ENCODE measurements at regions not wholly inside any gene's neighbourhood (a gene's known extent, or its start where the extent isn't known, plus 50 kb on each side); places are given as distances from the start of the nearest gene placed in this dataset.
"Not testable (repeated sequence)": the region's sequence is repeated elsewhere in the genome, so short reads cannot be mapped to it uniquely, and the experiment has no call there.

DNA sequence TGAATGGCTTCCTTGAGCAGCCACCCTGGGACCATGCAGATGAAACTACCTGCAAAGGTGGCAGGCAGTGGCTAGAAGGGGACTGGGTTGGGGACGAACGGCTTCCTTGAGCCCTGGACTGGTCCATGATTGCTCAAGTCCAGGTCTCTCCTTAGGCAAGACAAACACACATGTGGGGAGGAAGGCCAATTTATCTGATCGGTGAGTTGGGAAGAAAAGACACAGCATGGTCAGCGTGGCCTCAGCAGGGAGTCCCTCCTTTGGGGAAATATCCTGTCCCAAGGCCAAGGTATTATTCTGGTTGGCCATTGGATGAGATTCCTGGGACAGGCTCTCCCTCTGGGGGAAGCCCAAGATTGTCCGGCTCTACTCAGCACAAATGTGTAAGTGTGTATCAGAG, 116.3 kb upstream of the ERG start:
- no peak for DNase-seq (ENCODE audit: low spot score)

DNA sequence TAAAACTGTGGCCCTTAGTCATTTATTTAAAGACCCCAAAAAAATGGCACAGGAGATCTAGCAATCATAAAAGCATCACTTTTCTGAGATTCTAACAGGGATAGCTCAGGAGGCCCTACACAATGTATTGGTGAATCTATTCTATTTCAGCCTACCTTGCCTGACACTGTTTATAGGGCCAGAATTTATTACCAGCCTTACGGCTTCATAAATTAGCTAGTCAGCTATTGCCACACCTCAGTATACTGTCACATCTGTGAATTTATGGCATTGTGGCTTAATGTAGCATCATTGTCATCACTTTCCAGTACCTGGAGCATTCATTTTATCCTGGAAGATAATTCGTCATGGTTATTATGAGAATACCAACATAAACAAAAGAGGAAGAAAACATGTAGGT, 121.2 kb upstream of the ERG start:
- no peak for DNase-seq (ENCODE audit: low spot score)

DNA sequence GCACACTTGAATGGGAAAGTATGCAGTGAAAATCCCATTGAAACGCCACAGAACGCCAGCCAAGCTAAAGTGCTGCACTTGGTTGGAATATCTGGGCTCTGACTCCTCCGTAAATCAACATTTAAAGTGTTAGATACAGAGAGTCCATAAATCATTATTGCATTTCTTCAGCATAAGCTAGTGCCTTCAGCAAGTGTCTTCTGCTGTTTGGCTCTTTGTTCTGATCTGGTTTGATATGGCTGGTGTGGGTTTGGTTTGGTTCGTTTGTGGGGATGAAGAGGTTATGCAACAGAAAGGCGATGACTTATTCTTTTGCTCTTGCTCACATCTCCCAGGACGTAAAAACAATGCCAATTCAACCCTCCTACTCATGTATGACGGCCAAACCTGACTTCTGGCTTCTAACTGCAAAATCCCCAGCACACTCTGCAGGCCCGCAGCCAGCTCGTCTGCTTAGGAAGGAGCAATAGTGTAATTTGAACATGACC, 121.8 kb upstream of the ERG start:
- DNase-seq (ENCODE audit: low spot score) = no peak

DNA sequence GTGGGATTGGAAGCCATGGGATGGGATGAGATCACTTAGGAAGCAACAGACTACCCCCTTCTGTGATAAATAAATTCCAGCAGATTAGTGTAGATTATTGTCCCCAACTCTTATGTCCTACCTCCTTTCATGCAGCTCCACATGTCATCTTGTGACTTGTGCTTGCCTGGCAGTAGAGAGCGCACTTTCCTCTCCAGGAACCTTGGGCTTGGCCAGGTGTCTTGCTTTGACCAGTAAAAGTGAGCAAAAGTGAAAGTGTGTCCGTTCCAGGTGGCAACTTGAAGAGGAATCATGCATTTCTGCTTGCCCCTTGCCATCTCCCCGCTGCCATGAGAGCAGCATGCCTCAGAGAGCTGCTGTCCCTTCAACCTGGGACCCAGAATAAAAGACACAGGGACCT, 122.9 kb upstream of the ERG start:
- no peak for DNase-seq (ENCODE audit: low spot score)

DNA sequence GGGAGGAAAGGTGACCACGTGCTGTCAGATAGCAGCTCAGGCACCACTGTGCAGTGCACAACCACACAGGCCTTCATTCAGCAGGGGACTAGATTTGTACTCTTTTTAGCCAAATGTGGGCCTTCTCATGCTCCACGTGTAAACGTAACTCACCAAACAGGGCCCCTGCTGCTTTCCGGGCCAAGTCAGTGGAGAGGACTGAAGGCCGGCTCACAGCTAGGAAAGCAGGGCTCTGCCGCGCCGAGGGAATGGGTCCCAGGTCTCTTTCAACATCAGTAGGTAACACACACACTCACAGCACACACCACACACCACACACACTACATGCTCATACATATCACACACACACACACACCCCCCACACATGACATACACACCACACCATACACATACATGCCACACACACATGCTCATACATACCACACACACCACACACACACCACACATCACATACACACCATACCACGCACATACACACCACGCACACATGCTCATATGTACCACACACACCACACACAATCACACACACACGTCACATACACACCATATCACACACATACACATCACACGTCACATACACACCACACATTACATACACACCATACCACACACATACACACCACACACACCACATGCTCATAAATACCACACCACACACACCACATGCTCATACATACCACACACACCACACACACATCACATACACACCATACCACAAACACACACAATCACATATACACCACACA, 124.0 kb upstream of the ERG start:
- no peak for DNase-seq (ENCODE audit: low spot score)

DNA sequence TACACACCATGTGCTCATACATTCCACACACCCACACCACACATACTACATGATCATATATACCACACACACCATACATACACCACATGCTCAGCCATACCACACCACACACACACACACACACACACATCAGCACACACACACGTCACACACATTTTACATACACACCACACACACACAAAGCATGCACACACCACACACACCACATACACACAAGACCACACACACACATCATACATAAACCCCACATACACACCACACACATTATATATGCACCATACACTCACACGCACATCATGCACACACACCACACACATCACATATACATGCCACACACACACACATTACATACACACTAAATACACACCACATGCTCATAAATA, 124.5 kb upstream of the ERG start:
- no peak for DNase-seq (ENCODE audit: low spot score)

DNA sequence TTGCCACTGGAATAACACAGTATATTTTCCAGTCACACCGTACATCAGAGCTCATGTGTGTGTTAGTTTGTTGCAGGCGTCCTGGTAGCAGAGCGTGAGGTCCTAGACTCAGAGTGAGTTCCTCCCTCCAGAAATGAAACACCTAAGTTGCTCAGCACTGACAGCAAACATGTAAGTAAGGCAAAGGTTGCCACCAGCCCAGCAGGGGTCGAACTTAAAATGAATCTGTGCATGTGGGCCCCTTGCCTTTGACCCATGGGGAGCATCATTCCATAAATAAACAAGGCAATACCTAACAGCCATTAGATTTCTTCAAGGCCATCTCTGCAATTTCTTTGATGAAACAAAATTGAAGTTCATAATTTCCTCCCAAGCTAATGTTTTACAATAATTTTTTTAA, 125.3 kb upstream of the ERG start:
- no peak for DNase-seq (ENCODE audit: low spot score)

DNA sequence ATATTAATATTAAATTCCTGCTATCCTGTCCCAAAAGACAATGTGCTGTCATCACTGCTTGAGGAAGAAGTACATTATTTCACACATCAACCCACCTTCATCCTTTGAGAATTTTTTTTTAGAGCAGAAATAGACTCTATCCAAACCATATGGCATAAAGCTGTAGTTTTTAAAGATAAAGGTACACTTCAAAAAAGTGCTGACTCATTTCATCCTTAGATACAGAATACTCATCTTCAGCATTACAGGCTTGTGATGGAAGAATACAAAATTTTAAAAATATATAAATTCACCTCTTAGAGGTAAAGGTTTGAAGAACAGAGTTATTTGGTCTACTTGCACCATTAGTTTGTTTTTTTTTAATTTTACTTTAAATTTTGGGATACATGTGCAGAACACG, 126.7 kb upstream of the ERG start:
- no peak for DNase-seq (ENCODE audit: low spot score)

DNA sequence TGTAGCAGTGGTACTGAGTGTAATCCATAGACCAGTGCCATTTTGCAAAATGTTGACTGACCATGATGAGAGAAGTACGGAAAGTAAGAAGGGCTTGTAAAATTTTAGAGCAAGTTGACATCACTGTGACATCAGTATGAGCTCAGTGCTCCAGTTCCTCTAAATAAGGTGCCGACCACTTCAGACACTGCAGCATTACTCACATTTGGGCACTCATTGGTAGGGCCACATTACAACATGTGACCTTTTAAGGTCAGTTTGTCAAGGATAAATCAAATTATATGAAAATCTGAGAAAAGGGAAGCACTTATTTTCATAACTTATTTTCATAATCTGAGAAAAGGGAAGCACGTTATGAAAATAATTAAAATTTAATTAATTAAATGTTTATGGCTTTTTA, 128.0 kb upstream of the ERG start:
- no peak for DNase-seq (ENCODE audit: low spot score)

DNA sequence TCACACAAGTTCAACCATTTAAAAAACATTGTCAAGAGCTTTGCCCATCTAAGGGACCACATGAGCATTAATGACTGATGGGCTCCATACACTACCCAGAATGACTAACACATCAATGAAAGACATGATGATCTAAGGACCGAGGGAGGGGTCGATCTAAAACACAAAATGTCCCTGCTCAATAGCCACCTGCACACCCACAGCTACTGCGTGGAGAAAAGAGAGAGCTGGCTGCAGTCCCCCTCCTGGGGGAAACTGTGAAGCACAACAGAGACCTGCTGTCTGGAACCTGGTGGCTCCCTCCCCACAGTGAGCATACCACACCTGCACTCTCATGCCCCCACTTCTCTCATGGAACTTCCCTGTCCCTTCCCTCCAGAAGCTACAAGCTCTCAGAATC, 130.1 kb upstream of the ERG start:
- no peak for DNase-seq (ENCODE audit: low spot score)

DNA sequence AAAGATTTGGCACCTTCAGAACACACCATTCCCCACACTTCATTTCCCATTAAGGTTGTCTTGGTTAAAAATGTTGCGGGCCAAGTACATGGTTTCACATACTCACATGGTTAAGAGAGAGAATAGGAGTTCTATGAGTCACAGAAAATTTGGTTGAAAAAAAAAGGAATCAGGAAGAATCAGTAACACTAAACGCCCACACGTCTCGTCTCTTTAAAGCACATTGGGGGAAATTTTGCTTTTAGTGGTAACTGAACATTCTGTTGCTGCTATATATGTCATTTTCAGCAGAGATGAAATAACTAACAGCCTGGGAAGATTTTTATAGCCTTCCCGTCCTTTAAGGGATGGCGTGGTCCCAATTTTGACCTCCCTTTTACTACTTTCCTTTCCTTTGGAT, 132.9 kb upstream of the ERG start:
- no peak for DNase-seq (ENCODE audit: low spot score)

DNA sequence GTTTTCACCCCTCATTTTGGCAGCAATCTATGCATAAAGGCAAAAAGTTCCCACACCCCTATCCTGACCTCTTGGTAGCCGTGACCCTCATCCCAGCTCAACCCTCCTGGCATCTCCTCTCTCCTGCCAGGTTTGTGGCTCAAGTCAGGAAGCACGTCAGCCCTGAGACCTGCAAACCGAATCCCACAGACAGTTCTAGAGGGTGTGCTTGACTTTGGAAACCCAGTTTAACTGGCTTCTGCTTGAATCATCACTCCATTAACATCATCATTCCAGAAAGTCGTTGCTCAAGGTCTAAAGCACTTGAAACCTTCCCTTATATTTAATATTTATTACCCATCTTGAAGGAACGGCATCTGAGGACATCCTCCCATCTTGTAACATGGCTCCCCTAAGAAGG, 133.4 kb upstream of the ERG start:
- DNase-seq (ENCODE audit: low spot score) = no peak

DNA sequence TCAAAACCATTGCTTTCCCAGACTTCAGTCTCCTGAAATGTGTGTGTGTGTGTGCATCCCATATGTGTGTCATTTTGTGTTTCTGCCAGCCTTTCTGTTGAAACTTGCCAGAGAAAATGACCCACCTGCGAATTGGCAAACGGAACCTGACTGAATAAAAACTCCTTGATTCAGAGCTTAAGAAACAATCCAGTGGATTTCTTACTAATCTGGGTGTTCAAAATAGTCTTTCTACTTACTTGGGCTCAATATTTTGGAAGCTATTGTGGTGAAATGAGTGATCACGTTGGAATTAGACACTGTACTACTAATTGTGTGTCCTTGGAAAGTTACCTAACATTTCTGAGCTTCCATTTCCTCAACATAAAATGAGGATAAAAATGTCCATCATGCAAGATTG, 138.9 kb upstream of the ERG start:
- DNase-seq (ENCODE audit: low spot score) = no peak

DNA sequence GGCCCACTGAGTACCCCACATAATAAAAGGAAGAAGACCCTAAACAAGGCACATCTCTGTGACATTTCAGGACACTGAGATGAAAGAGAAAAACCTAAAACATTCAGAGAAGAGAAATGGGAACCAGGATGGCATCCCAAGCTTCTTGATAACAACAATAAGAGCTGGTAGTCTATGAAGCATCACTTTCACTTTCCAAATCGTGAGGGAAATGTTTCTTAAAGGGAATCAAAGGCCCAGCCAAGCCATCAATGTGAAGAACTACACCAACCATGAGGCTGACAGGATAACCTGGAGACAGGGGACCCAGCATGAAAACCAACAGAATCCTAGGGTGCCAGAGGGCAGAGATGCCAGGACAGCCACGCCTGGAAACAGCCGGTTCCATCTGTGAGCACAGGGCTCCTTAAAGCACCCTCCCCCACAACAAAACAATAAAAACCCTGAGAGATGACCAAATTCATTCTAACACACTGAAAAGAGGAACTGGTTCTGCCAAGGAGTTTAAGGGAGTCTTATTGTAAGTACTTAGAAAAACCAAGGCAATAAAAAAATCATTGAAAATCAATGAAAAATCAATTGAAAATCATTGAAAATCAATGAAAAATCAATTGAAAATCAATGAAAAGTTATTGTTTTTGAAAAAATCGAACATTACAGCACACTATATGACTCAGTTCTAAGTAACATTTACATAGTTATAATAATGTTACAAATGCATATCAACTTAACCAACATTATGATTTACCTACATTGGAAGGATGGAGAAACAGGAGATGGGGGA, 141.5 kb upstream of the ERG start:
- DNase-seq (ENCODE audit: low spot score) = no peak

DNA sequence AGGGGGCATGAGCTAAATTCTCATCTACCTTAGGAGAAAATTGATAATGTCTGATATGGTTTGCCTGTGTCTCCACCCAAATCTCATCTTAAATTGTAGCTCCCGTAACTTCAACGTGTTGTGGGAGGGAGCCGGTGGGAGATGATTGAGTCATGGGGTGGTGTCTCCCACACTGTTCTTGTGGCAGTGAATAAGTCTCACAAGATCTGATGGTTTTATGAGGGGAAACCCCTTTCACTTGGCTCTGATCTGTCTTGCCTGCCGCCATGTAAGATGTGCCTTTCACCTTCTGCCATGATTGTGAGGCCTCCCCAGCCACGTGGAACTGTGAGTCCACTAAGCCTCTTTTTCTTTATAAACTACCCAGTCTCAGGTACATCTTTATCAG, 142.1 kb upstream of the ERG start:
- not testable (repeated sequence) for DNase-seq (ENCODE audit: low spot score)

DNA sequence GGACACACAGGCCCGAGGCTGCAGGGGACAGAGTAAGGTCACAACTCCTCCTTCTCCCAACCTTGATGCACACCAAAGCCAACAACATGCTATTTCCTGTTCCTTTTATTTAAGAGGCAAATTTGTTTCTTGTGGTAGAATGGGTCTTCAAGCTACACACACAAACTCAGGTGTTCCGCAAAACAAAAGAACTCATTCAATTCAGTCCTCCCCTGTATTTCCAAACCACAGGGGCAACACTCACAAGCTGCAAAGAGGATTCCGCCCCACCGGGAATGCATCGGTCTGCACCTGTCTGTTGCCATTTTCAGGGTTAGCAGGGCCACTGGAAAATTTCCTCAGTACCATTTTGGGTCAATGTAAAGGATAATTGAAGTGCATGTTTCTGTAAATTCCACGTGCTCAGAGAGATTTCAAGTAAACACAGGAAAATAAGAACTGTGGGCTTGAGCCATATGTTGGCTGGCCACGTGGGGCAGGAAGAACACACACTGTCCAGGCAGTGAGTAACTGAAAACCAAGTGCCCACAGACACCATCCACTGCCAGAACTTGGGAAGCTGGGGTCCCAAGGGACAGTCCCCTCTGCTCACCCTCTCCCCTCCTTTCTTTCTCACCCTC, 145.2 kb upstream of the ERG start:
- DNase-seq (ENCODE audit: low spot score) = no peak

DNA sequence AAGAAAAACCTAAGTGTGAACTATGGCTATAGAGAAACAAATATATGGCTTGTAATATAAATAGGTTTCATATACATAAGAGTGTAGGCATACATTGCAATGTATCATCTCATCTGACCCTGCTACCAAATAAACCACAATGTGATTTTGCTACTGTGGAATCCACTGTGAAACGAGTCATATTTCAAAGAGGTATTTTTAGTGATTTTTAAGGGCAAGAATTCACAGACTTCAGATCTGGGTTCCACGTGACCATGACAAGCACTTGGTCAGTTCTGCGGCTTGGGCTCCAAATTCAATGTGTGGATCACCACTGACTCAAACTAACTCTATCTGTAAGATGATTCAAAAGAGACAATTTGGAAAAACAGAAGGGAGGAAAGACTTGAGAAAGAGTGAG, 147.0 kb upstream of the ERG start:
- no peak for DNase-seq (ENCODE audit: low spot score)

DNA sequence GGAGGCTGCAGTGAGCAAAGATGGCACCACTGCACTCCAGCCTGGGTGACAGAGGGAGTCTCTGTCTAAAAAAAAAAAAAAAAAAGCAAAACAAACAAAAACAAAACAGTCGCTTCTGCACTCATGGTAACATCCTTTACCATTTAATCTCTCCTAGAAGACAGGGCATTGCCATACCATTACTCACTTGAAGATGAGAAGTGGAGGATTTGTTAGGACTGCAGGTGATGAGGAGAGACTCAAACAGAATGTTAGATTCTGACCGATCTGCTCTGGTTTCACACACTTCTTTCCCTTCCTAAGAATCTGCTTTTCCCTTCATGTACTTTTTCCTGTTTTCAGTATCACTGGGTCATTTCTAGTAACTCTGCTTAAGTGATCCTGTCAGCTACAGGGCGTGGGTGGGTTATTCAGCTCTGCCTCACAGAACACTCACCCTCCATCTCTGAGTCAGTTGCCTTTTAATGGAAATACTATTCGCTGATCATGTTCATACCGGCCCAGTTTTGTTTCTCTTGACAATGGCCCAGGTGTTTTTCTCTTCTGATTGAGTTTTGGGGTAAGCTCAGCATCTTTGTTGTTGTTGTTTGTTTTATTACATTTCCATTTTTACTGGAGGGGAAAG, 148.0 kb upstream of the ERG start:
- DNase-seq (ENCODE audit: low spot score) = no peak

DNA sequence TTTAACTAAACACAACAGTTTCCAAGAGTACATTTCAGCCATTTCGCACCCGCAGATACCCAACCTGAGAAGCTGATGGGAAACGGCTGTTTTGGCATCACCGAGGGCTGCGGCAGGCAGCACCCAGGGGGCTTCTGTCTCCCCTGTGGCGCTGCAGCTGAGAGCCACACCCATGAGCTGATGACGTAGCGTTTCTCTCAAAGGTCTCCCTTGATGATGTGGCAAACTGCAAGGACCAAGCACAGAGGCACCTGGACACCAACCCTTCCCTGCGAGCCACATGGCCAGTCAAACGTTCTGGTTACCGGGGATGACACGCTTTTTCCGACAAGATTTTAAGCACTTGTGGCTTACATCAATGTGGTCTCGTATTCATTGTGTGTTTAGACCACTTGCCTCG, 150.8 kb upstream of the ERG start:
- DNase-seq (ENCODE audit: low spot score) = no peak

DNA sequence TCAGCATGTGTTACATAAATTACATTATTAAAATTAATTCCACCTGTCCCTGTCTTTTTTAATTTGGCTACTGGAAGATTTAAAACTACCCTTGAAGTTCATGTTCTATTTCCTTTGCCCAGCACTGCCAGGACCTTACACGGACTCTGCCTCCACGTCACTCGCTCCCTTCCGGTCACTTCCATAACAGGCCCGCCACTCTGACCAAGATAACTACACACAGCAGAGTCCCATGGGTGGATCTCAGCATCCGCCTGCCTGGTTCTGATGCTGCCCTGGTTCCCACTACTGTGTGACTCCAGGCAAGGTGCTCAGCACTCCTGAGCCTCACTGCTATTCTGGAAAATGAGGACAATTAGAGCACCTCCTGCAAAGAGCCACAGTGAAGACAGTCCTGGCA, 153.3 kb upstream of the ERG start:
- DNase-seq (ENCODE audit: low spot score) = no peak

DNA sequence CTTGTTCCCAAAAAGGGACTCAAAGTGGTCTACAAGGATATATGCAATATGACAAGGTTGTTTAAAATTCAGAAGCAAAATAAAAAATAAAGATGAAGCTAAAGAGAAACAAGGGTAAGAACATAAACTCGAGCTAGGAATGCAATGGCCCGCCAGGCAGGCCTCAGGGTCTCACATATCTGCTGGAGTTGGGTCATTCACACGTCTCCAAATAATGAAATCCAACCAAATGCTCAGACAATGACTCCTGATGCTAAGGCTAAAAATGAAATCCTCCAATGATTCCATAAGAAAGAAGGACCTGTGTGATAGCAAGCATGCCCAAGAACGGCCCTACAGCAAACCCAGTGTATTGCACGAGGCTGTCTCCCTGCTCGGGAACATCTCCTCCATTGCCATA, 153.3 kb upstream of the ETS2 start:
- no peak for DNase-seq (ENCODE audit: low spot score)

DNA sequence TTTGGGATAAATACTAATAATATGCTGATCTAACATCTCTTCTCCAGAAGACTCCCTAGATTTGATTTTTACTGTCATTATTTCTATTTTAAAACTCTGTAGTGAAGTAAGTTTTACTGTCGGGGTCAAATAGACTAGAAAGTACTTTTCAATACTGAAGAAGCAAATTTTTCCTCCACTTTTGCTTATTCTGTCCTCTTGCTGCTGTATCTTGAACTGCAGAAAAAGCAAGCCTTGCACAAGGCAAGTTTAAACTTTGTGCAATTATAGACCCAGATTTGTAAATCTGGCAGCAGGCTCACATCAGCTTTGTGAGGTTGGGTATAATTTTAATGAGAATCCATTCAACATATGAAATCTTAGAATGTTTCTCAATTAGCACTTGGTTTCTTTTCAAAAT, 151.1 kb upstream of the ETS2 start:
- DNase-seq (ENCODE audit: low spot score) = no peak

DNA sequence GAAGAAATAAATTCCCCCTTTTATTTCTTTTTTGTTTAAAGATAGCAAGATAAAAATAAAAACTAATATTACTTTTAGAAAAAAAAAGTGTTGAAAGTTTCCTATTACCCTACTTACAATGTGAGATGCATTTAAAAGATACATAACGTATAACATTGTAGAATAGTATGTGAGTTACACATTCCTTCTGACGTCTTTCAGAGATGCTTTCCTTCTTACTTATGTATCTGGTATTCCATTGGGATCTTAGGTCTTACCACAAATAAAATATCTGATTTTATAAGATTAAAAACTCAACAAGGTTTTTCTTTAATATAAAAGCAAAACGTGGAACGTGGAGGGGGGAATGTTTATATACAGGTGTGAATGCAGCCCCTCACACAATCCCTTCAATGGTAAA, 147.2 kb upstream of the ETS2 start:
- DNase-seq (ENCODE audit: low spot score) = no peak
